ENCODE measurements at regions not wholly inside any gene's neighbourhood (a gene's known extent, or its start where the extent isn't known, plus 50 kb on each side); places are given as distances from the start of the nearest gene placed in this dataset.

DNA sequence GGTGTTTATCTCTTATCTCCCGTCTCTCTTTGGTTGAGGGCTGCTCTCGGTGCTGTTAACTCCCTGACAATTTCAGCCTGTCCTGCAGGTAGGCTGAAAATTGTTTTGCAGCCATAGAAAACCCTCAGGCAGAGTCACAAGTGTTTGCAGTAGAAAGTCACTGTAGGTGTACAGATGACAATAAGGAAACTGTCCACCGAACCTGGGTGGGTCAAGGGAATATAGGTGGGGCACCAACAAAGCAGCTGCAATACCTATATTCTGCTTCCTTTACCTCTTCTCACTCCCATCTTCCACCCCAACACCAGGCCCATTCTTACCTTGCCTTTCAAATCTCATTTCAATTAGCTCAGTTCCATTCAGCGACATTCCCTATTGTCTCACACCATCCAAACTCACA lies 381.8 kb downstream of the PPP1R2C start:
- H3K9me3 ChIP-seq: no peaks in the 10 kb centered on the region
- no peak for ATAC-seq
- TF ChIP-seq POLR2AphosphoS5 (IDR thresholded peaks at IDR 0.05) (no peak), POLR2A (IDR thresholded peaks at IDR 0.05) (no peak), CTCF (IDR thresholded peaks at IDR 0.05) (no peak), EP300 (IDR thresholded peaks at IDR 0.05) (no peak)
- no peaks in the 10 kb centered on the region for H3K27me3 ChIP-seq
- 78 to 90% methylated on average over 3 to 4 of the region's 4 CpGs for WGBS, 2 donors (ENCODE audit: low coverage in 1 of 2)
- H3K4me1 ChIP-seq: no peaks in the 10 kb centered on the region
- H3K27ac ChIP-seq: no peak overlapping the region
- H3K4me3 ChIP-seq: no peak overlapping the region
- no peaks in the 10 kb centered on the region for H3K36me3 ChIP-seq

GRCh38 chrX:42392846-42393245 lies 385.1 kb downstream of the PPP1R2C start:
- H3K36me3 ChIP-seq: no peaks in the 10 kb centered on the region
- no peaks in the 10 kb centered on the region for H3K27me3 ChIP-seq
- ATAC-seq: no peak
- TF ChIP-seq POLR2AphosphoS5 (IDR thresholded peaks at IDR 0.05): no peak
- no peak for TF ChIP-seq POLR2A (IDR thresholded peaks at IDR 0.05)
- TF ChIP-seq CTCF (IDR thresholded peaks at IDR 0.05): no peak
- TF ChIP-seq EP300 (IDR thresholded peaks at IDR 0.05): no peak
- WGBS, 2 donors (ENCODE audit: low coverage in 1 of 2): 36 to 67% methylated on average over 1 of the region's 1 CpG
- no peak overlapping the region for H3K4me3 ChIP-seq
- H3K9me3 ChIP-seq: no peaks in the 10 kb centered on the region
- H3K4me1 ChIP-seq: no peaks in the 10 kb centered on the region
- no peak overlapping the region for H3K27ac ChIP-seq

GRCh38 chrX:42386681-42387080 lies 391.3 kb downstream of the PPP1R2C start:
- H3K27me3 ChIP-seq: no peaks in the 10 kb centered on the region
- 63 to 100% methylated on average over 1 to 2 of the region's 2 CpGs for WGBS, 2 donors (ENCODE audit: low coverage in 1 of 2)

DNA sequence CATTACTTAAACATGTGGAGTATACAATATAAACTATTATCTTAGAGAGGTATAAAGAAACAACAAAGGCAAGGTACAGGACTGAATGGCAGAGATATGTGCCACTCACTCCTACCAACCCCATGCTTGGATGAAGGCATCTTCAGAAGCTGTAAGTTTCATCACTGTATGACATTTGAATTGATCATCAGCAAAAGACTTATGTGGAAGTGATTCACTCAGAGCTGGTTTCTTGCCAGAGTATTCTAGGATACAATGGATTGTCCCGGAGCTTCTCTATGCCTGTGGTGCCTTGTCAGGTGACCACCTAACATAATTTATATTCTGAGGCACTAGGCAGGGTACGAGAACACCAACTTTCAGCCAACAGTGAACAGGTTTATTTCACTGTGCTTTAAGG lies 392.2 kb downstream of the PPP1R2C start:
- H3K9me3 ChIP-seq: no peaks in the 10 kb centered on the region
- H3K27me3 ChIP-seq: no peaks in the 10 kb centered on the region
- H3K36me3 ChIP-seq: no peaks in the 10 kb centered on the region
- no peak for ATAC-seq
- TF ChIP-seq POLR2AphosphoS5 (IDR thresholded peaks at IDR 0.05) (no peak), EP300 (IDR thresholded peaks at IDR 0.05) (no peak), POLR2A (IDR thresholded peaks at IDR 0.05) (no peak), CTCF (IDR thresholded peaks at IDR 0.05) (no peak)
- WGBS, 2 donors (ENCODE audit: low coverage in 1 of 2): 45% methylated on average over 2 of the region's 2 CpGs; no CpG with 5 or more reads in 1 of the 2 donors
- no peaks in the 10 kb centered on the region for H3K4me1 ChIP-seq
- no peak overlapping the region for H3K4me3 ChIP-seq
- H3K27ac ChIP-seq: no peak overlapping the region

More at GRCh38 chrX:42386681-42387080, 391.3 kb downstream of the PPP1R2C start:
- TF ChIP-seq POLR2A (IDR thresholded peaks at IDR 0.05) (no peak), POLR2AphosphoS5 (IDR thresholded peaks at IDR 0.05) (no peak), EP300 (IDR thresholded peaks at IDR 0.05) (no peak), CTCF (IDR thresholded peaks at IDR 0.05) (no peak)
- H3K27ac ChIP-seq: no peak overlapping the region
- no peaks in the 10 kb centered on the region for H3K9me3 ChIP-seq
- H3K36me3 ChIP-seq: no peaks in the 10 kb centered on the region
- no peak overlapping the region for H3K4me3 ChIP-seq
- no peak for ATAC-seq
- no peaks in the 10 kb centered on the region for H3K4me1 ChIP-seq

DNA sequence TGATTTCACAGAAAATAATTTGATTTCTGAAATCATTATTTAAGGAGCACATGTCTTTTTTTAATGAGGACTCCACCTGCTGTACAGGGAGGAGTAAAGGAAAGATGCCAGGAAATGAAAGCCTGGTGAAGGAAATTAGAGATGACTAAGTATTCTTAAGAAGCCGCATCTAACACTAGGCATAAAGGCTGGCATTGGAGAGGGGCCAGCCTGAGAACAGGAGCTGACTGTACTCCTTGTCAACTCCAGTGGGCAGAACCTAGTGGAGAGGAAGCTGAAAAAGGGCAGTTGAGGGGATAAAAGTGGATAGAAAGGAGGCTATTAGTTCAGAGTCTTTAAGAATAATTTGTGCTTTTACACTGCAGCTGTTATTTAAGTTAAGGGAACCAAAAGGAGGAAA lies 393.0 kb downstream of the PPP1R2C start:
- 54% methylated on average over 1 of the region's 1 CpG; no CpG with 5 or more reads in 1 of the 2 donors for WGBS, 2 donors (ENCODE audit: low coverage in 1 of 2)
- no peak for TF ChIP-seq POLR2AphosphoS5 (IDR thresholded peaks at IDR 0.05)
- no peak for TF ChIP-seq CTCF (IDR thresholded peaks at IDR 0.05)
- no peak for TF ChIP-seq POLR2A (IDR thresholded peaks at IDR 0.05)
- no peak for TF ChIP-seq EP300 (IDR thresholded peaks at IDR 0.05)
- Histone ChIP-seq H3K36me3 (no peaks in the 10 kb centered on the region), H3K27ac (no peak overlapping the region), H3K9me3 (no peaks in the 10 kb centered on the region), H3K4me1 (no peaks in the 10 kb centered on the region), H3K4me3 (no peak overlapping the region), H3K27me3 (no peaks in the 10 kb centered on the region)
- no peak for ATAC-seq

All from gastroesophageal sphincter (tissue), 4 donors.